ENCODE measurements at regions not wholly inside any gene's neighbourhood (a gene's known extent, or its start where the extent isn't known, plus 50 kb on each side); places are given as distances from the start of the nearest gene placed in this dataset.

DNA sequence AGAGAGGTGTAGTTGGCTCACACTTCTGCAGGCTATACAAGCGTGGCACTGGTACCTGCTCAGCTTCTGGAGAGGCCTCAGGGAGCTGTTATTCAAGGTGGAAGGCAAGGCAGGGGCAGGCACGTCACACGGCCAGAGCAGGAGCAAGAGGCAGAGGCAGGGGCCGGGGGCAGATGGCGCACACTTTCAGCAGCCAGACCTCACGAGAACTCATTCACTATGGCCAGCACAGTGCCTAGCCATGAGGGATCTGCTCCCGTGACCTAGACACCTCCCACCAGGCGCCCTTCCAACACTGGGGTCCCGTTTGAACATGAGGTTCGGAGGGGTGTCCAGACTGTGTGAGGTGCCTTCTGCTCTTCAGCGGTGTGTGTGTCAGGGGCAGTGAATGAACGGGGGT, 71.0 kb upstream of the FCN1 start:
- no peak for TF ChIP-seq GATA2 (CRISPR knock-in tag; IDR thresholded peaks at IDR 0.05)
- TF ChIP-seq EZH2phosphoT487 (IDR thresholded peaks at IDR 0.05; ENCODE audit: borderline replicate concordance, low read depth): no peak
- TF ChIP-seq ZBTB33 (IDR thresholded peaks at IDR 0.05; ENCODE audit: borderline replicate concordance, low read depth): no peak
- no peak for TF ChIP-seq FOXM1 (IDR thresholded peaks at IDR 0.05; ENCODE audit: low read depth)
- no peak for TF ChIP-seq RXRA (IDR thresholded peaks at IDR 0.05; ENCODE audit: borderline replicate concordance, low read depth)
- TF ChIP-seq, protein P1, sequence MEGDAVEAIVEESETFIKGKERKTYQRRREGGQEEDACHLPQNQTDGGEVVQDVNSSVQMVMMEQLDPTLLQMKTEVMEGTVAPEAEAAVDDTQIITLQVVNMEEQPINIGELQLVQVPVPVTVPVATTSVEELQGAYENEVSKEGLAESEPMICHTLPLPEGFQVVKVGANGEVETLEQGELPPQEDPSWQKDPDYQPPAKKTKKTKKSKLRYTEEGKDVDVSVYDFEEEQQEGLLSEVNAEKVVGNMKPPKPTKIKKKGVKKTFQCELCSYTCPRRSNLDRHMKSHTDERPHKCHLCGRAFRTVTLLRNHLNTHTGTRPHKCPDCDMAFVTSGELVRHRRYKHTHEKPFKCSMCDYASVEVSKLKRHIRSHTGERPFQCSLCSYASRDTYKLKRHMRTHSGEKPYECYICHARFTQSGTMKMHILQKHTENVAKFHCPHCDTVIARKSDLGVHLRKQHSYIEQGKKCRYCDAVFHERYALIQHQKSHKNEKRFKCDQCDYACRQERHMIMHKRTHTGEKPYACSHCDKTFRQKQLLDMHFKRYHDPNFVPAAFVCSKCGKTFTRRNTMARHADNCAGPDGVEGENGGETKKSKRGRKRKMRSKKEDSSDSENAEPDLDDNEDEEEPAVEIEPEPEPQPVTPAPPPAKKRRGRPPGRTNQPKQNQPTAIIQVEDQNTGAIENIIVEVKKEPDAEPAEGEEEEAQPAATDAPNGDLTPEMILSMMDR (IDR thresholded peaks at IDR 0.05): no peak
- no peak for TF ChIP-seq NRF1 (IDR thresholded peaks at IDR 0.05; ENCODE audit: low read depth, low read length)
- no peak for TF ChIP-seq RAD21 (IDR thresholded peaks at IDR 0.05; ENCODE audit: low read length)
- TF ChIP-seq TCF12 (IDR thresholded peaks at IDR 0.05): no peak
- no peak for TF ChIP-seq USF2 (IDR thresholded peaks at IDR 0.05; ENCODE audit: borderline replicate concordance, low read depth, low read length)
- no peak for TF ChIP-seq POLR2AphosphoS5 (IDR thresholded peaks at IDR 0.05; ENCODE audit: low read depth, low read length)
- TF ChIP-seq, protein P2, sequence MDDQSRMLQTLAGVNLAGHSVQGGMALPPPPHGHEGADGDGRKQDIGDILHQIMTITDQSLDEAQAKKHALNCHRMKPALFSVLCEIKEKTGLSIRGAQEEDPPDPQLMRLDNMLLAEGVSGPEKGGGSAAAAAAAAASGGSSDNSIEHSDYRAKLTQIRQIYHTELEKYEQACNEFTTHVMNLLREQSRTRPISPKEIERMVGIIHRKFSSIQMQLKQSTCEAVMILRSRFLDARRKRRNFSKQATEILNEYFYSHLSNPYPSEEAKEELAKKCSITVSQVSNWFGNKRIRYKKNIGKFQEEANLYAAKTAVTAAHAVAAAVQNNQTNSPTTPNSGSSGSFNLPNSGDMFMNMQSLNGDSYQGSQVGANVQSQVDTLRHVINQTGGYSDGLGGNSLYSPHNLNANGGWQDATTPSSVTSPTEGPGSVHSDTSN (IDR thresholded peaks at IDR 0.05): no peak
- no peak for TF ChIP-seq MXI1 (IDR thresholded peaks at IDR 0.05; ENCODE audit: low read depth, low read length)
- TF ChIP-seq SMC3 (IDR thresholded peaks at IDR 0.05; ENCODE audit: low read depth, low read length): no peak
- no peak for TF ChIP-seq EP300 (IDR thresholded peaks at IDR 0.05; ENCODE audit: borderline replicate concordance in 1 of 2, low read depth in 1 of 2, low read length in 1 of 2)
- no peak for TF ChIP-seq FOXJ3 (CRISPR knock-in tag; IDR thresholded peaks at IDR 0.05)
- Histone ChIP-seq H3K4me3 (ENCODE audit: low read depth in 2 of 2, low read length in 1 of 2) (no peak overlapping the region), H3F3A (replicated peaks; ENCODE audit: insufficient read depth) (no peaks in the 10 kb centered on the region), H3K9ac (no peak overlapping the region), H3K36me3 (replicated peaks in 1 of 2; ENCODE audit: control insufficient read depth in 1 of 2, insufficient read depth in 2 of 2, low read length in 1 of 2) (no peaks in the 10 kb centered on the region), H3K79me2 (ENCODE audit: insufficient read depth) (no peaks in the 10 kb centered on the region), H4K20me1 (ENCODE audit: insufficient read depth) (no peaks in the 10 kb centered on the region), H3K4me2 (no peak overlapping the region), H3K27me3 (ENCODE audit: insufficient read depth) (no peaks in the 10 kb centered on the region), H3K9me3 (no peaks in the 10 kb centered on the region), H3K27ac (ENCODE audit: low read depth in 2 of 2, low read length in 1 of 2) (no peak overlapping the region), H3K9me2 (no peaks in the 10 kb centered on the region), H2AFZ (ENCODE audit: low read depth) (no peak overlapping the region), H3K4me1 (ENCODE audit: control insufficient read depth in 1 of 2, insufficient read depth in 2 of 2, low read depth in 1 of 2, low read length in 1 of 2) (peaks cover 0 to 5% of the 10 kb centered on the region in 2 experiments; a peak in 2 of 4 replicates)
- WGBS (ENCODE audit: low lambda C conversion rate): 24% methylated on average over 8 of the region's 12 CpGs
- CTCF ChIA-PET: interaction anchor here (0.7 kb wide), 1 partner anchor 26 kb away, joined by 3 read pairs; no protein-coding TSS in a partner anchor
- POLR2A ChIA-PET: no interaction called here
- DNase-seq: no peak
